ENCODE measurements at regions not wholly inside any gene's neighbourhood (a gene's known extent, or its start where the extent isn't known, plus 50 kb on each side); places are given as distances from the start of the nearest gene placed in this dataset.

GRCh38 chr13:29961036-29961670 is 110.7 kb upstream of the UBL3 start:
- TF ChIP-seq CTCF (IDR thresholded peaks at IDR 0.05; ENCODE audit: insufficient read depth, low read depth, low read length) (no peak), EZH2 (IDR thresholded peaks at IDR 0.05; ENCODE audit: insufficient read depth, low read length) (no peak)

Measured in astrocyte (in vitro differentiated cells and primary cell).